OCI-LY3 (cell line): ENCODE measurements at regions not wholly inside any gene's neighbourhood (a gene's known extent, or its start where the extent isn't known, plus 50 kb on each side); places are given as distances from the start of the nearest gene placed in this dataset.

Experiments used
- CTCF ChIP-seq: fragments of 200-600, 300-600 bp; sonication (generic); IDR thresholded peaks from 2 replicates; pipeline ENCODE4 v1.5.1; 2014; ENCODE audit warnings: antibody characterized with exemption, low read length, low read depth
- EZH2phosphoT487 ChIP-seq: fragments of 200-600 bp; shearing (Covaris generic); IDR thresholded peaks from 2 replicates; pipeline ENCODE4 v1.6.1; 2018; ENCODE audit warnings: antibody characterized with exemption, mixed run types, low read depth

- TF ChIP-seq CTCF: no peak
- no peak for TF ChIP-seq EZH2phosphoT487
Measured at GRCh38 chr1:38198621-38199020, 152.0 kb upstream of the POU3F1 start.
